ENCODE measurements at regions not wholly inside any gene's neighbourhood (a gene's known extent, or its start where the extent isn't known, plus 50 kb on each side); places are given as distances from the start of the nearest gene placed in this dataset.

- TF ChIP-seq CTCF (IDR thresholded peaks at IDR 0.05; ENCODE audit: borderline replicate concordance, extremely low read depth, low read length, poor library complexity, severe bottlenecking) (no peak), EZH2 (IDR thresholded peaks at IDR 0.05; ENCODE audit: borderline replicate concordance, low read depth, low read length, severe bottlenecking) (no peak)
These were observed 275.8 kb upstream of the CLNK start for GRCh38 chr4:10960389-10960788.

Data from DND-41 (cell line).